DOHH2 (cell line): ENCODE measurements at regions not wholly inside any gene's neighbourhood (a gene's known extent, or its start where the extent isn't known, plus 50 kb on each side); places are given as distances from the start of the nearest gene placed in this dataset.

Experiments used
- H3F3A ChIP-seq: fragments of 200-600 bp; sonication (generic), shearing (Covaris generic); 2 replicates; pipeline ENCODE4 v1.6.0; 2016; ENCODE audit warnings: antibody characterized with exemption, mild to moderate bottlenecking; ENCODE audit not compliant: control insufficient read depth, insufficient read depth
- H3K27ac ChIP-seq: fragments of 200-600 bp; sonication (generic); 2 replicates; pipeline ENCODE4 v1.5.1; 2014; ENCODE audit warnings: low read depth, mild to moderate bottlenecking, low read length, moderate library complexity
- H3K27me3 ChIP-seq: fragments of 200-600 bp; sonication (generic); 2 replicates; pipeline ENCODE4 v1.6.1; 2014; ENCODE audit warnings: mild to moderate bottlenecking, low read length, mixed read lengths; ENCODE audit not compliant: control insufficient read depth
- H3K36me3 ChIP-seq: fragments of 200-600 bp; sonication (generic); 2 replicates; pipeline ENCODE4 v1.6.1; 2014; ENCODE audit warnings: mild to moderate bottlenecking, low read length, moderate library complexity, mixed read lengths; ENCODE audit not compliant: control insufficient read depth
- H3K4me1 ChIP-seq: fragments of 200-600 bp; sonication (generic); 2 replicates; pipeline ENCODE4 v1.6.1; 2014; ENCODE audit warnings: mild to moderate bottlenecking, low read length, mixed read lengths; ENCODE audit not compliant: control insufficient read depth
- H3K4me2 ChIP-seq: fragments of 200-600 bp; sonication (generic); 2 replicates; pipeline ENCODE4 v1.6.0; 2014; ENCODE audit warnings: mild to moderate bottlenecking, low read length, moderate library complexity
- H3K4me3 ChIP-seq: fragments of 200-600 bp; sonication (generic); 2 replicates; pipeline ENCODE4 v1.5.1; 2014; ENCODE audit warnings: mild to moderate bottlenecking, low read length, mixed read lengths
- H3K79me2 ChIP-seq: fragments of 200-600 bp; sonication (generic); 2 replicates; pipeline ENCODE4 v1.6.1; 2014; ENCODE audit warnings: mild to moderate bottlenecking, low read length, mixed read lengths; ENCODE audit not compliant: control insufficient read depth
- H3K9me2 ChIP-seq: fragments of 200-600 bp; sonication (generic); replicated peaks from 2 replicates; pipeline ENCODE4 v1.6.1; 2014; ENCODE audit warnings: mild to moderate bottlenecking, low read length, mixed read lengths; ENCODE audit not compliant: control insufficient read depth
- H3K9me3 ChIP-seq: fragments of 200-600 bp; sonication (generic); 2 replicates; pipeline ENCODE4 v1.6.1; 2014; ENCODE audit warnings: antibody characterized with exemption, low read length, mixed read lengths; ENCODE audit not compliant: control insufficient read depth, insufficient read depth
- H4K20me1 ChIP-seq: fragments of 200-600 bp; sonication (generic); 2 replicates; pipeline ENCODE4 v1.6.0; 2014; ENCODE audit warnings: low read depth, mild to moderate bottlenecking, antibody characterized with exemption, low read length, moderate library complexity; ENCODE audit not compliant: control insufficient read depth, insufficient read depth
- EZH2phosphoT487 ChIP-seq: fragments of 200-600 bp; sonication (generic); IDR thresholded peaks from 2 replicates; pipeline ENCODE4 v1.6.1; 2017; ENCODE audit warnings: borderline replicate concordance, mild to moderate bottlenecking, antibody characterized with exemption, low read length, moderate library complexity, mixed read lengths
- TF ChIP-seq, protein P1 (sequence below): fragments of 200-600 bp; sonication (generic); IDR thresholded peaks from one replicate; pipeline ENCODE4 v1.5.1; 2014; ENCODE audit warnings: antibody characterized with exemption, mild to moderate bottlenecking, low read depth, low read length; ENCODE audit not compliant: poor library complexity, severe bottlenecking

DNA sequence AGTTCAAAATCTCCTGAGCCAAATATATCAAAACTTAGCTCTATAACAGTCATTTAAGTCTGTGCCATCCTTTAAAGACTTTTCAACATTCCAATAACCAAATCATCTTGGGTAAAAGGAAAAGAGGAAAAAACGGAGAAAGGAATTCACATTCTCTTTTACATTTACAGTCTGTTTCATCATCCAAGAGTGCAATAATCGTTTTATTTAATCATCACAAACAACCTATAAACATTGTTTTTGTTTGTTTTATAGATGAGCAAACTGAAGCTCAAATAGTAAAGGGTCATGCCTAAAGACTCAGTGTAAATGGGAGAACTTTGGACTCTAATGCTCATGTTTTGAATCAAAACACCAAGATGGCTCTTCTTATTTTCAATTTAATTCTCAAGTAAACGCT is 252.3 kb downstream of the TOX3 start:
- no peak overlapping the region for H3K4me2 ChIP-seq
- no peaks in the 10 kb centered on the region for H3K79me2 ChIP-seq
- H3K9me2 ChIP-seq, result no peaks in the 10 kb centered on the region
- no peaks in the 10 kb centered on the region for H3F3A ChIP-seq
- no peaks in the 10 kb centered on the region for H3K4me1 ChIP-seq
- H3K4me3 ChIP-seq, result no peak overlapping the region
- TF ChIP-seq, protein P1, sequence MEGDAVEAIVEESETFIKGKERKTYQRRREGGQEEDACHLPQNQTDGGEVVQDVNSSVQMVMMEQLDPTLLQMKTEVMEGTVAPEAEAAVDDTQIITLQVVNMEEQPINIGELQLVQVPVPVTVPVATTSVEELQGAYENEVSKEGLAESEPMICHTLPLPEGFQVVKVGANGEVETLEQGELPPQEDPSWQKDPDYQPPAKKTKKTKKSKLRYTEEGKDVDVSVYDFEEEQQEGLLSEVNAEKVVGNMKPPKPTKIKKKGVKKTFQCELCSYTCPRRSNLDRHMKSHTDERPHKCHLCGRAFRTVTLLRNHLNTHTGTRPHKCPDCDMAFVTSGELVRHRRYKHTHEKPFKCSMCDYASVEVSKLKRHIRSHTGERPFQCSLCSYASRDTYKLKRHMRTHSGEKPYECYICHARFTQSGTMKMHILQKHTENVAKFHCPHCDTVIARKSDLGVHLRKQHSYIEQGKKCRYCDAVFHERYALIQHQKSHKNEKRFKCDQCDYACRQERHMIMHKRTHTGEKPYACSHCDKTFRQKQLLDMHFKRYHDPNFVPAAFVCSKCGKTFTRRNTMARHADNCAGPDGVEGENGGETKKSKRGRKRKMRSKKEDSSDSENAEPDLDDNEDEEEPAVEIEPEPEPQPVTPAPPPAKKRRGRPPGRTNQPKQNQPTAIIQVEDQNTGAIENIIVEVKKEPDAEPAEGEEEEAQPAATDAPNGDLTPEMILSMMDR, result no peak
- no peak for TF ChIP-seq EZH2phosphoT487
- H3K27ac ChIP-seq, result no peak overlapping the region
- H3K36me3 ChIP-seq, result no peaks in the 10 kb centered on the region
- H4K20me1 ChIP-seq, result no peaks in the 10 kb centered on the region
- no peaks in the 10 kb centered on the region for H3K27me3 ChIP-seq
- no peaks in the 10 kb centered on the region for H3K9me3 ChIP-seq

DNA sequence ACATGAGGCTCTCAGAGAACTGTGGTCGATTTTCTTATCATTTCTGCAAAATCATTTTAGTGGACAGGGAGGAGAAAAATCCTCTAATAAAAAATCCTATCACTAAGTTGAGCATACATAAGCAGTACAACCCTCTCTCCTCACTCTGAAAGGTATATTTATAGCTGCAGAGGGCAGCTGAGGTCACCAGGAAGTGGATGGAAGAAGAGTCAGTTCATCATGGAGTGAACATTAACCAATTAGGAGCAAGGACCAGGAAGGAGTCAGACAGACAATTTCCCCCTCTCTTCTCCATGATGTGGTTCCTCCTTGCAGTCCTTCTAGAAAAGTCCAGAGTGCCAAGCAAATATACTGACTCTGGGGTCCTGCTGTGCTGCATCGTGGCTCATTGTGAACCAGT is 253.7 kb downstream of the TOX3 start:
- H3K9me3 ChIP-seq, result no peaks in the 10 kb centered on the region
- no peaks in the 10 kb centered on the region for H3K4me1 ChIP-seq
- H3K79me2 ChIP-seq, result no peaks in the 10 kb centered on the region
- no peaks in the 10 kb centered on the region for H4K20me1 ChIP-seq
- H3K4me3 ChIP-seq, result no peak overlapping the region
- no peak overlapping the region for H3K27ac ChIP-seq
- H3K9me2 ChIP-seq, result no peaks in the 10 kb centered on the region
- H3K27me3 ChIP-seq, result no peaks in the 10 kb centered on the region
- H3K36me3 ChIP-seq, result no peaks in the 10 kb centered on the region
- H3F3A ChIP-seq, result no peaks in the 10 kb centered on the region
- no peak overlapping the region for H3K4me2 ChIP-seq
- TF ChIP-seq, protein P1, result no peak
- no peak for TF ChIP-seq EZH2phosphoT487

DNA sequence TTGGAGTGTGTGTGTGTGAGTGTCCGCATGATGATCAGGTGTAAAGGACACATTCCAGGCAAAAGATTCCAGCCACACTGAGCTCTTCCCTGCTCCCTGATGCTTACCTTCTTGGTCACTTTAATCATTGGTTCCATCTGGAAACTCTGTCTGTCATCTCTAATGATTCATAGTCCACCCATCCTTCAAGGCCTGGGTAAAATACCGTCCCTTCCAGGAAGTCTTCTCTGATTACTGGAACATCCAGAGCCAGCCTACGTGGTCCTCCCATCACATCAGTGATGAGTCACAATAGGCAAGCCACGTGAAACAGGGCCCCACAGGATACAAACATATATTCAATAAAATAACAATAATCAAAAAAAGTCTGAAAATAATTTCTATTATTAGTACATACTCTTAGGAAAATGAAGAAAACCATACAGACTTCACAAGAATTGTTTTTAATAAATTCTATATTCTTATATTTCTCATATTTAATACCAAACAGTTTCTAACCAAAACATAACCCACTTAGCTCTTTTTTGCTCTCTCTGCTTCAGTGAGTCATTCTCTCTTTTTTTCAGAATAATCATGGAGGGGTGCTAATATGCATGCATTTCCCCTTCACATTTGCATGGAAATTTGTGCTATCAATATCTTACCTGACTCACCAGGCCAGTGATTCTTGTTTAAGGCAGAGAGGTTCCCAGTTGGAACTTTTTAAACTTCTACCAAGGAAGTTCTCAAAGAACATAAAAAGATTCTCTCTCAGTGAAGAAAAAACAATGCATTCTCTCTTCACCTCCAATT is 263.2 kb downstream of the TOX3 start:
- H3K4me1 ChIP-seq, result no peaks in the 10 kb centered on the region
- TF ChIP-seq, protein P1, result no peak
- no peak for TF ChIP-seq EZH2phosphoT487
- H3K79me2 ChIP-seq, result no peaks in the 10 kb centered on the region
- no peaks in the 10 kb centered on the region for H3K9me2 ChIP-seq
- H3K36me3 ChIP-seq, result no peaks in the 10 kb centered on the region
- H3F3A ChIP-seq, result no peaks in the 10 kb centered on the region
- no peak overlapping the region for H3K4me3 ChIP-seq
- no peaks in the 10 kb centered on the region for H3K9me3 ChIP-seq
- no peak overlapping the region for H3K4me2 ChIP-seq
- H3K27me3 ChIP-seq, result no peaks in the 10 kb centered on the region
- H3K27ac ChIP-seq, result no peak overlapping the region
- H4K20me1 ChIP-seq, result no peaks in the 10 kb centered on the region
